ENCODE measurements at regions not wholly inside any gene's neighbourhood (a gene's known extent, or its start where the extent isn't known, plus 50 kb on each side); places are given as distances from the start of the nearest gene placed in this dataset.
A peak's percentile ranks its signal among the peaks of the same experiment; 100 is the strongest.

DNA sequence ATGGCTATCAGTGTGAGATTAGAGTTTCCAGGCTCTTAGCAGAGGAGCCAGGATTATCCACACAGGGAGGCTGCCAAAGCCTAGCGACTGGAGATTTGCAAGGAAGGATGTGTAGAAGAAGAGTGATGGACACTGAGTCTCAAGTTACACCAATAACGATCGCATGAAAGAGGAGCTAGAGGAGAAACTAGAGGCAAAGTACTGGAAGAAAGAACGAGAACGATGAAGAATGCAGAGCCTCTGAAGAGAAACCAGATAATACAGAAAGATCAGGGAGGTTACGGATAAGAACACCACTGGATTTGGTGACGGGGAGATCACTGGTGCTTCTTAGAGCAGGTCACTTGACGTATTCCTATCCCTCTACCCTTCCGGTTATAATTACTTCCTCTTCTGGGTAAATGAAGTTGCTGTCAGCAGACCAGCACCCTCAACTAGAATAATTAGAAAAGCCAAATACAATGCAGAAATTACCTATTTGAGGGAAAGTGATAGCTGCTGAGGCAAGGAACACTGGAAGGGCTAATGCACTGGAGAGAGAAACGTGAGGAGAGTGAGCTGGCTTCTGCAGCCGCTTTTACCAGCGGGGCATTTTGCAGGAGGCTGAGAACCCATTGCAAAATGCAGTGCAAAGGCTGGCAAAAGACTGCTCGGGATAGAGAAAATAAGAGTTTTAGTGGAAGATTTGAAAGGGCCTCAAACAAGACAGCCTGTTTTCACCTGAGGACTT, 93.1 kb upstream of the HIF1A start:
- H3K4me3 ChIP-seq = no peak overlapping the region
- H3K4me1 ChIP-seq = peaks cover 5% of the 10 kb centered on the region
- no peaks in the 10 kb centered on the region for H3K36me3 ChIP-seq
- TF ChIP-seq, protein P1, sequence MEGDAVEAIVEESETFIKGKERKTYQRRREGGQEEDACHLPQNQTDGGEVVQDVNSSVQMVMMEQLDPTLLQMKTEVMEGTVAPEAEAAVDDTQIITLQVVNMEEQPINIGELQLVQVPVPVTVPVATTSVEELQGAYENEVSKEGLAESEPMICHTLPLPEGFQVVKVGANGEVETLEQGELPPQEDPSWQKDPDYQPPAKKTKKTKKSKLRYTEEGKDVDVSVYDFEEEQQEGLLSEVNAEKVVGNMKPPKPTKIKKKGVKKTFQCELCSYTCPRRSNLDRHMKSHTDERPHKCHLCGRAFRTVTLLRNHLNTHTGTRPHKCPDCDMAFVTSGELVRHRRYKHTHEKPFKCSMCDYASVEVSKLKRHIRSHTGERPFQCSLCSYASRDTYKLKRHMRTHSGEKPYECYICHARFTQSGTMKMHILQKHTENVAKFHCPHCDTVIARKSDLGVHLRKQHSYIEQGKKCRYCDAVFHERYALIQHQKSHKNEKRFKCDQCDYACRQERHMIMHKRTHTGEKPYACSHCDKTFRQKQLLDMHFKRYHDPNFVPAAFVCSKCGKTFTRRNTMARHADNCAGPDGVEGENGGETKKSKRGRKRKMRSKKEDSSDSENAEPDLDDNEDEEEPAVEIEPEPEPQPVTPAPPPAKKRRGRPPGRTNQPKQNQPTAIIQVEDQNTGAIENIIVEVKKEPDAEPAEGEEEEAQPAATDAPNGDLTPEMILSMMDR (IDR thresholded peaks at IDR 0.05) = no peak
- H3K27ac ChIP-seq = peak overlapping the region; percentile 27
- H3K9ac ChIP-seq (ENCODE audit: low read depth in 2 of 2, low read length in 2 of 2) = peak overlapping the region in 1 of 2 donors; percentile 48
- H3K9me3 ChIP-seq = no peaks in the 10 kb centered on the region
- H3K27me3 ChIP-seq = no peaks in the 10 kb centered on the region
- intact Hi-C loops (cut with DNase I) = no loop called here
- DNase-seq = no peak

DNA sequence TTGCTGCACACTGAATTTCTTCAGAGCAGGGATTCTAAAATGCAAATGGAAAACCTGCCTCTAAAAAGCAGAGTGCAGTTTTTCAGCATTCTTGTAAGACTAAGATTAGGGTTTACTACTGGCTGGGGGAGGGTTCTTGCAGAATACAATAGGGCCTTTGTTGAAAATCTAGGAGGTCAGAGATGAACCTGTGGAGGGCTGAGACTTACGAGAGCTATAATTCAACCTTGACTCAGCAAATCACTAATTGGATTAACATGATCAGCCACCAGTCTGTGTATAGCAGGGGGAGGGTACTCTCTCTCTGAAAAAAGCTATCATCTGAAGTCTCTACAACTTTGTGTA, 92.6 kb upstream of the HIF1A start:
- no peak overlapping the region for H3K4me3 ChIP-seq
- no peaks in the 10 kb centered on the region for H3K9me3 ChIP-seq
- intact Hi-C loops (cut with DNase I) = no loop called here
- peaks cover 5% of the 10 kb centered on the region for H3K4me1 ChIP-seq
- peak overlapping the region in 1 of 2 donors; percentile 48 for H3K9ac ChIP-seq (ENCODE audit: low read depth in 2 of 2, low read length in 2 of 2)
- H3K27me3 ChIP-seq = no peaks in the 10 kb centered on the region
- peak overlapping the region; percentile 27 for H3K27ac ChIP-seq
- no peaks in the 10 kb centered on the region for H3K36me3 ChIP-seq
- TF ChIP-seq, protein P1 (IDR thresholded peaks at IDR 0.05) = no peak
- DNase-seq = peak; percentile 49

DNA sequence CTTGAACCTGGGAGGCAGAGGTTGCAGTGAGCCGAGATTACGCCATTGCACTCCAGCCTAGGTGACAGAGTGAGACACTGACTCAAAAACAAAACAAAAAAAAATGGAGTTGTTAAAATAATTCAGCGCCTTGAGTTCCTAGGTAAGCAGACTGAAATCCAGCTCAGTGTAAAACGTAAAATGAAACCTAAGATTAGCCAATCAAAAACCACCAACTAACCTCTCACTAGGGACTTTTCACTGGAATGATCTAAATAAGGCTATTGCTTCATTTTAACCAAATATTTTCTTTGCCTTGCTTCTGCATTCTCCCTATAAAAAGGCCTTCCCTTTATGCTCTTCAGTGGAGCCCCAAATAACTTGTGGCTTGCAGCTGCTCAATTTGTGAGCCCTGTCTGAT, 91.6 kb upstream of the HIF1A start:
- no peaks in the 10 kb centered on the region for H3K9me3 ChIP-seq
- H3K4me1 ChIP-seq = peaks cover 11% of the 10 kb centered on the region
- H3K9ac ChIP-seq (ENCODE audit: low read depth in 2 of 2, low read length in 2 of 2) = no peak overlapping the region
- no peak for DNase-seq
- H3K36me3 ChIP-seq = no peaks in the 10 kb centered on the region
- H3K27me3 ChIP-seq = no peaks in the 10 kb centered on the region
- TF ChIP-seq, protein P1 (IDR thresholded peaks at IDR 0.05) = no peak
- intact Hi-C loops (cut with DNase I) = no loop called here
- H3K27ac ChIP-seq = no peak overlapping the region
- H3K4me3 ChIP-seq = no peak overlapping the region

DNA sequence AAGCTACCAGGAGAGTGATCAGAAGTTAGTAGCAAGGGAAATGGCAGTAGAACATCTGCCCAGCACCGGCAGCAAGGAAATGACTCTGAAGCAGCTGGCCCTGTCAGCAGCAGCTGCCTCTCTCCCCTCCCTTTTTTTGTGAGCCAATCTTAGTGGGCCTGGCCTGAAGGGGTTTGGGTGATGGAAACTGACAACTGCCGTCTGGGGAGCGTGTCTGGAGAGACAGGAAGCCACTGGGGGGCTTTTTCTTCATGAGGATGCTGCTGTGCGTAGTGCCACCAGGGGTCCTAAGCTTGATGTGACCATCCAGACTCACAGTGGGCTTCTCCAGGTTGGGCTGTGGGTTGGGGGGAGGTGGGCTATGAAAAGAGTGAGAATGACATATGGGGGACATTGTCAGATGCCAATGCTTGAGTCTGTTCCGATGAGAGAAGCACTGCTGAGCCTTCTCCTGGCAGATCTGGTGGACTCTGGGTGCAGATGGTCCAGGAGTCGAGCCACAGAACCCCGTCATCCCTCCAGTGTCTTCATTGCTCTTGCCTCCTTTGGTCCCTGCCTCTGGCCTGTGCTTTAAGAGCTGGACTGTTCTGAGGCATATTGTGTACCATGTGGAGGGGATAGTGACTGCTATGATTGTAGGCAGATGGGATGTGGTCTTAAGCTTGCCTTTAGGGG, 87.6 kb upstream of the HIF1A start:
- no peak for DNase-seq
- intact Hi-C loops (cut with DNase I) = no loop called here
- TF ChIP-seq, protein P1 (IDR thresholded peaks at IDR 0.05) = no peak
- no peak overlapping the region for H3K4me3 ChIP-seq
- H3K27ac ChIP-seq = no peak overlapping the region
- no peaks in the 10 kb centered on the region for H3K9me3 ChIP-seq
- no peaks in the 10 kb centered on the region for H3K27me3 ChIP-seq
- H3K36me3 ChIP-seq = no peaks in the 10 kb centered on the region
- no peak overlapping the region for H3K9ac ChIP-seq (ENCODE audit: low read depth in 2 of 2, low read length in 2 of 2)
- H3K4me1 ChIP-seq = peaks cover 9% of the 10 kb centered on the region

DNA sequence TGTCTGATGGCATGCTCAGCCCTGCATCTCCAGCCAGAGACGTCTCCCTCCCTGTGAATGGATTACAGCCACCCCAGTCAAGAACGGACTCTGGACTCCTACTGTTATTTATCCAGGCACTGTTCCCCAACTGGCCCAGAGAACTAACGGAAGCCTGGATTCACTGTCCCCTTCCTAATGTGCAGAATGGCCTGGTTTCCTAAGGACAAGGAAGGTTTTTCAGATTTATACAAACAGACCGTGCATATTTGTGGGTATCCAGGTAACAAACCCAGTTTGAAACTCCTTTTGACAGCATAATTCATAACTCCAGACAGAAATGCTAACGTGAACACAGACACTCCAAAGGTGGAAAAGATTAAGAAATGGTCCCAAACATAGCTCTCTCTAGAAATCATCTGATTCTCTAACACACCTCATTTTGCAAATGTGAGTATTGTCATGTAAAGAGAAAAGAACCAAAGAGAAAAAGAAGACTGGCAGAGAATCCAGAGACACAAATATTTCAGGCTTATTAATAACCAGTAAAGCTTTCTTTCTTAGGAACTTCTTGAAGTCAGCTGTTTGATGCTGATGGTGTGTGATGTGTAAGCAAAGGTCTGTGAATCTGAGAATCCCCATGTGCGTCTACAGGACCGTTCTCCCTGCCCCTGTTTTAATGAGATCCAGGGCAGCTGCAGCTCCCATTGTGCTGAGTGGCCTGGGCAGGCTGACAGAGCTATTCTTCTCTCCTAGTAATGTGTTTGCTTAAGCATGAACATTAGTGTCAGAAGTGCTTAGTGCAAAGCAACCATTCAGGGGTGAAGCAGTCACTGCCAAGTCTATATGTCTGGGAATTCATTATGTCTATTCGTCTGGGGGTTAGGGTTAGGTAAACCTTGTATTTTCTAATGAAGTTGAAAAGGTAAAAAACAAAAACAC, 86.8 kb upstream of the HIF1A start:
- TF ChIP-seq, protein P1 (IDR thresholded peaks at IDR 0.05) = no peak
- H3K27me3 ChIP-seq = no peaks in the 10 kb centered on the region
- DNase-seq = no peak
- peaks cover 9% of the 10 kb centered on the region for H3K4me1 ChIP-seq
- intact Hi-C loops (cut with DNase I) = no loop called here
- H3K36me3 ChIP-seq = no peaks in the 10 kb centered on the region
- no peak overlapping the region for H3K9ac ChIP-seq (ENCODE audit: low read depth in 2 of 2, low read length in 2 of 2)
- peak overlapping the region; percentile 45 for H3K27ac ChIP-seq
- no peak overlapping the region for H3K4me3 ChIP-seq
- H3K9me3 ChIP-seq = no peaks in the 10 kb centered on the region

Data from colonic mucosa (tissue), 4 donors.